ENCODE measurements at regions not wholly inside any gene's neighbourhood (a gene's known extent, or its start where the extent isn't known, plus 50 kb on each side); places are given as distances from the start of the nearest gene placed in this dataset.
A peak's percentile ranks its signal among the peaks of the same experiment; 100 is the strongest.

- H2AFZ ChIP-seq (ENCODE audit: low read length), result no peak overlapping the region
- H3K27me3 ChIP-seq (ENCODE audit: insufficient read depth, low read length), result no peaks in the 10 kb centered on the region
- no peak overlapping the region for H3K27ac ChIP-seq (ENCODE audit: low read depth, low read length)
- no peak overlapping the region for H3K4me2 ChIP-seq (ENCODE audit: insufficient read depth, low read length)
- H3K9me3 ChIP-seq (ENCODE audit: low read depth, low read length), result no peaks in the 10 kb centered on the region
- TF ChIP-seq CTCF (IDR thresholded peaks at IDR 0.05; ENCODE audit: extremely low read depth, low read depth, low read length), result no peak
- H3K36me3 ChIP-seq (ENCODE audit: insufficient read depth, low read length), result no peaks in the 10 kb centered on the region
- peaks cover 4% of the 10 kb centered on the region for H3K4me1 ChIP-seq (ENCODE audit: insufficient read depth, low read length)
- no peaks in the 10 kb centered on the region for H3K79me2 ChIP-seq (ENCODE audit: insufficient read depth, low read length)
- H4K20me1 ChIP-seq (ENCODE audit: insufficient read depth, low read length), result no peaks in the 10 kb centered on the region
- no peak overlapping the region for H3K4me3 ChIP-seq (ENCODE audit: insufficient read depth, low read length)
- peak; percentile 21 for DNase-seq (ENCODE audit: insufficient read length, low spot score, missing footprints)
Measured at GRCh38 chr6:79377047-79377446, 142.6 kb upstream of the HMGN3 start.

DNA sequence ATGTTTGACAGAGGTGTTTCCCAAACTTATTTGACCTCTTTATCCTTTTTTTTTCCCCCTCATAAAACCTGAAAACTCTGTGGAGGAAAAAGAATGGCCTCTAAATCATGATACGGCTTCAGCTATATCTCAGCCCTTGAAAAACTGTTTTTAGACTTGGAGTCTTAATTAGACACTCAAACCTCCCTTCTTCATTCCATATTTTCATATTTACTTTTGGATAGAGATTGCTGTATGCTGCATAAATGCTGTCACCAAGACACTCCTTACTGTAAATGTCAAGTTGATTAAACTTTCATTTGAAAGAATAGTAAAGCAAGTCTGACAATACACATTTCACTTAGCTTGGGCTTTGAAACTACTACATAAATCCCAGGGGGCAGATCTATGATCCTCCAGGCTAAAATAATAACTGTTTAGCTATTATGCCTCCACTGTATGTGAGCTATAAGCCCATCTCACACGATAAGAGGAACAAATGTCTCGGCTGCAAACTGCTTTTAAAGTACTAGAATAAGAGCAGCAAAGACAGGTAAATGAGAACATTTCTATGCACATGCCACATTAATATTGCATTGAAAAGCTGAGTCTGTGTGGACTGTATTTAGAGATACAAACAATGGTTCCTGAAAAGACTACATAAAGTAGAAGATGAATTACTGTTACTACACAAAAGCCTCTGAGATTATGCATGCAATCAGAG, 141.3 kb upstream of the HMGN3 start:
- Histone ChIP-seq H3K79me2 (ENCODE audit: insufficient read depth, low read length) (no peaks in the 10 kb centered on the region), H2AFZ (ENCODE audit: low read length) (no peak overlapping the region), H3K4me3 (ENCODE audit: insufficient read depth, low read length) (no peak overlapping the region), H3K27me3 (ENCODE audit: insufficient read depth, low read length) (no peaks in the 10 kb centered on the region), H4K20me1 (ENCODE audit: insufficient read depth, low read length) (no peaks in the 10 kb centered on the region), H3K4me1 (ENCODE audit: insufficient read depth, low read length) (peaks cover 4% of the 10 kb centered on the region), H3K9me3 (ENCODE audit: low read depth, low read length) (no peaks in the 10 kb centered on the region), H3K27ac (ENCODE audit: low read depth, low read length) (no peak overlapping the region), H3K36me3 (ENCODE audit: insufficient read depth, low read length) (no peaks in the 10 kb centered on the region), H3K4me2 (ENCODE audit: insufficient read depth, low read length) (no peak overlapping the region)
- DNase-seq (ENCODE audit: insufficient read length, low spot score, missing footprints), result no peak
- no peak for TF ChIP-seq CTCF (IDR thresholded peaks at IDR 0.05; ENCODE audit: extremely low read depth, low read depth, low read length)

DNA sequence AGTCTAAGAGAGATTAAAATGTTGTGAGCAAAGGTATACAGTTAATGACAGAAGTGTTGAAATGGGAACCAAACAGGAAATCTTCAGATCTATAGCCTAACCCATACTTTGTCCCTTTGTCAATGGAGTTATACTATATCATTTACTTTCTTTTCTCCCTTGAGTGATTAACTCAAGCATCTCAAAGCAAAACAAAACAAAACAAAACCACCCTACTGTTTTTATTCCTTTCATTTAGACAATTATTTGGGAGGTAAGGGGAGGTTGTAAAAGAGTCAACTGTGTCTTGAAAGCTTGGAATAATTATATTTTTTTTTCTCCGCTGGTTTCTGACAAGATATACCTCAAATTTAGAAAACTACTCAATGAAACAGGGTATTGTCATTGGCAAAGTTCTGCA, 139.8 kb upstream of the HMGN3 start:
- no peak overlapping the region for H3K27ac ChIP-seq (ENCODE audit: low read depth, low read length)
- no peak overlapping the region for H3K4me3 ChIP-seq (ENCODE audit: insufficient read depth, low read length)
- no peak for DNase-seq (ENCODE audit: insufficient read length, low spot score, missing footprints)
- H3K27me3 ChIP-seq (ENCODE audit: insufficient read depth, low read length), result no peaks in the 10 kb centered on the region
- no peaks in the 10 kb centered on the region for H3K36me3 ChIP-seq (ENCODE audit: insufficient read depth, low read length)
- H3K79me2 ChIP-seq (ENCODE audit: insufficient read depth, low read length), result no peaks in the 10 kb centered on the region
- H2AFZ ChIP-seq (ENCODE audit: low read length), result no peak overlapping the region
- no peaks in the 10 kb centered on the region for H3K9me3 ChIP-seq (ENCODE audit: low read depth, low read length)
- no peak overlapping the region for H3K4me2 ChIP-seq (ENCODE audit: insufficient read depth, low read length)
- TF ChIP-seq CTCF (IDR thresholded peaks at IDR 0.05; ENCODE audit: extremely low read depth, low read depth, low read length), result no peak
- H4K20me1 ChIP-seq (ENCODE audit: insufficient read depth, low read length), result no peaks in the 10 kb centered on the region
- peaks cover 4% of the 10 kb centered on the region for H3K4me1 ChIP-seq (ENCODE audit: insufficient read depth, low read length)

GRCh38 chr6:79373880-79374279, 139.4 kb upstream of the HMGN3 start:
- no peaks in the 10 kb centered on the region for H4K20me1 ChIP-seq (ENCODE audit: insufficient read depth, low read length)
- no peak overlapping the region for H2AFZ ChIP-seq (ENCODE audit: low read length)
- H3K27me3 ChIP-seq (ENCODE audit: insufficient read depth, low read length), result no peaks in the 10 kb centered on the region
- H3K4me2 ChIP-seq (ENCODE audit: insufficient read depth, low read length), result no peak overlapping the region
- H3K4me1 ChIP-seq (ENCODE audit: insufficient read depth, low read length), result peaks cover 4% of the 10 kb centered on the region
- TF ChIP-seq CTCF (IDR thresholded peaks at IDR 0.05; ENCODE audit: extremely low read depth, low read depth, low read length), result no peak
- no peaks in the 10 kb centered on the region for H3K9me3 ChIP-seq (ENCODE audit: low read depth, low read length)
- no peak for DNase-seq (ENCODE audit: insufficient read length, low spot score, missing footprints)
- H3K4me3 ChIP-seq (ENCODE audit: insufficient read depth, low read length), result no peak overlapping the region
- no peak overlapping the region for H3K27ac ChIP-seq (ENCODE audit: low read depth, low read length)
- no peaks in the 10 kb centered on the region for H3K36me3 ChIP-seq (ENCODE audit: insufficient read depth, low read length)
- no peaks in the 10 kb centered on the region for H3K79me2 ChIP-seq (ENCODE audit: insufficient read depth, low read length)

All from osteoblast (primary cell).